Endodermal cell (in vitro differentiated cells): ENCODE measurements at regions not wholly inside any gene's neighbourhood (a gene's known extent, or its start where the extent isn't known, plus 50 kb on each side); places are given as distances from the start of the nearest gene placed in this dataset.
A peak's percentile ranks its signal among the peaks of the same experiment; 100 is the strongest.

Experiments used
- DNase-seq: peaks from one replicate; pipeline ENCODE4 v3.0.0-alpha.2; 2017
- H3K27ac ChIP-seq: 2 replicates; pipeline ENCODE4 v1.5.1; 2013; ENCODE audit warnings: mild to moderate bottlenecking, low read depth, low read length, moderate library complexity
- H3K27me3 ChIP-seq: 2 replicates; pipeline ENCODE4 v1.6.1; 2013; ENCODE audit warnings: mild to moderate bottlenecking, low read length, moderate library complexity; ENCODE audit not compliant: insufficient read depth, control insufficient read depth, poor library complexity, severe bottlenecking
- H3K36me3 ChIP-seq: 2 replicates; pipeline ENCODE4 v1.7.0; 2013; ENCODE audit warnings: mild to moderate bottlenecking, low read length, moderate library complexity; ENCODE audit not compliant: control insufficient read depth, insufficient read depth
- H3K4me1 ChIP-seq: one replicate; pipeline ENCODE4 v1.7.0; 2013; ENCODE audit warnings: low read length; ENCODE audit not compliant: control insufficient read depth, insufficient read depth
- H3K4me3 ChIP-seq: 2 replicates; pipeline ENCODE4 v1.5.1; 2013; ENCODE audit warnings: mild to moderate bottlenecking, low read length, moderate library complexity
- H3K9ac ChIP-seq: 2 replicates; pipeline ENCODE4 v1.6.1; 2013; ENCODE audit warnings: mild to moderate bottlenecking, low read length, moderate library complexity; ENCODE audit not compliant: poor library complexity, severe bottlenecking; ENCODE audit errors: extremely low read depth
- H3K9me3 ChIP-seq: 2 replicates; pipeline ENCODE4 v1.6.1; 2013; ENCODE audit warnings: mild to moderate bottlenecking, low read length, moderate library complexity; ENCODE audit not compliant: control insufficient read depth
- H3K27ac Mint-ChIP-seq: 2 replicates; pipeline ENCODE4 v1.8.0; 2020; ENCODE audit warnings: mixed read lengths
- H3K27me3 Mint-ChIP-seq: 2 replicates; pipeline ENCODE4 v1.8.0; 2021; ENCODE audit warnings: mild to moderate bottlenecking, mixed read lengths; ENCODE audit not compliant: insufficient read depth
- H3K36me3 Mint-ChIP-seq: 2 replicates; pipeline ENCODE4 v1.8.0; 2020; ENCODE audit warnings: low read depth, mixed read lengths
- H3K4me1 Mint-ChIP-seq: 2 replicates; pipeline ENCODE4 v1.8.0; 2020; ENCODE audit warnings: mixed read lengths
- H3K4me3 Mint-ChIP-seq: 2 replicates; pipeline ENCODE4 v1.8.0; 2020; ENCODE audit warnings: mild to moderate bottlenecking, moderate library complexity, mixed read lengths
- H3K9me3 Mint-ChIP-seq: 2 replicates; pipeline ENCODE4 v1.8.0; 2020; ENCODE audit warnings: mild to moderate bottlenecking, mixed read lengths
- CTCF ChIP-seq: fragments of 200-600 bp; sonication (generic); conservative IDR thresholded peaks from 2 replicates; pipeline ENCODE4 v1.5.0; 2021; ENCODE audit warnings: antibody characterized with exemption, mild to moderate bottlenecking
- WGBS, 2 experiments: methylation state at CpG; one replicate each; pipeline versions ENCODE4 v1.1.5 to v1.1.7; 2013; ENCODE audit warnings: missing lambda C conversion rate in 2 of 2, mixed read lengths in 1 of 2; ENCODE audit not compliant: insufficient coverage in 1 of 2, insufficient read length in 1 of 2; 5-methylcytosine and 5-hydroxymethylcytosine counted together

DNA sequence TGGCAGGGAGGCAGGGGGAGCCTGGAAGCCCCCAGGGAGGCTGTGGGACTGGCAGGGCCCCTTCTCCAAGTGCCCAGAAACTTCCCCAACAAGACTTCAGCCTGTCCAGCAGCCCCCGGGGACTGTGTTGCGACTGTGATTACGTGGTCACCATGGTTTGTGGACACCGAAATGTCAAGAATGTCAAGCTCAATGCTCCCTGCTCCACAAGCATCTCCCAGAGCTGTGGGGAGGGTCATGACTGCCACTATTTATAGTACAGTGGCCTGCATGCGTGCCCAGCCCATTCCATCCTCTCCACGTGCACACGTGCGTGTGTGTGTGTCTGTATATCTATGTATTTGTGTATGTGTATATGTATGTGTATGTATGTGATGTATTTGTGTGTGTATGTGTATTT, 93.8 kb upstream of the MBOAT2 start:
- Mint-ChIP-seq H3K4me3 (no peak overlapping the region), H3K9me3 (no peaks in the 10 kb centered on the region), H3K4me1 (peaks cover 4% of the 10 kb centered on the region), H3K36me3 (no peaks in the 10 kb centered on the region), H3K27me3 (peaks cover 19% of the 10 kb centered on the region), H3K27ac (no peak overlapping the region)
- no peak for TF ChIP-seq CTCF
- Histone ChIP-seq H3K27ac (no peak overlapping the region), H3K27me3 (no peaks in the 10 kb centered on the region), H3K4me1 (no peaks in the 10 kb centered on the region), H3K9ac (no peak overlapping the region), H3K9me3 (no peaks in the 10 kb centered on the region), H3K4me3 (no peak overlapping the region), H3K36me3 (no peaks in the 10 kb centered on the region)
- WGBS, 2 experiments = 78 to 90% methylated on average over 7 to 8 of the region's 8 CpGs
- no peak for DNase-seq

- no peak for DNase-seq
- H3K9me3 Mint-ChIP-seq = no peaks in the 10 kb centered on the region
- no peak overlapping the region for H3K4me3 ChIP-seq
- peaks cover 4% of the 10 kb centered on the region for H3K4me1 Mint-ChIP-seq
- no peaks in the 10 kb centered on the region for H3K36me3 ChIP-seq
- WGBS, 2 experiments = 95% methylated on average over 7 to 13 of the region's 13 CpGs
- H3K4me1 ChIP-seq = no peaks in the 10 kb centered on the region
- H3K27me3 Mint-ChIP-seq = peaks cover 19% of the 10 kb centered on the region
- no peak overlapping the region for H3K27ac ChIP-seq
- no peak overlapping the region for H3K4me3 Mint-ChIP-seq
- H3K27ac Mint-ChIP-seq = no peak overlapping the region
- no peaks in the 10 kb centered on the region for H3K27me3 ChIP-seq
- no peak for TF ChIP-seq CTCF
- no peaks in the 10 kb centered on the region for H3K36me3 Mint-ChIP-seq
- no peak overlapping the region for H3K9ac ChIP-seq
- no peaks in the 10 kb centered on the region for H3K9me3 ChIP-seq
These were observed 93.3 kb upstream of the MBOAT2 start for GRCh38 chr2:9096761-9097160.

- H3K9ac ChIP-seq = no peak overlapping the region
- H3K27me3 ChIP-seq = no peaks in the 10 kb centered on the region
- DNase-seq = peak; percentile 85
- Mint-ChIP-seq H3K27me3 (peaks cover 19% of the 10 kb centered on the region), H3K27ac (no peak overlapping the region), H3K4me1 (peaks cover 4% of the 10 kb centered on the region), H3K36me3 (no peaks in the 10 kb centered on the region), H3K4me3 (peak overlapping the region; percentile 22), H3K9me3 (no peaks in the 10 kb centered on the region)
- no peaks in the 10 kb centered on the region for H3K4me1 ChIP-seq
- H3K36me3 ChIP-seq = no peaks in the 10 kb centered on the region
- no peak overlapping the region for H3K4me3 ChIP-seq
- TF ChIP-seq CTCF = peak; percentile 51
- no peaks in the 10 kb centered on the region for H3K9me3 ChIP-seq
- H3K27ac ChIP-seq = no peak overlapping the region
- WGBS, 2 experiments = 54% methylated on average over 21 of the region's 21 CpGs; no CpG with 5 or more reads in 1 of the 2 experiments
These were observed 92.2 kb upstream of the MBOAT2 start for GRCh38 chr2:9095690-9096089.
